Tibial nerve (tissue), 4 donors: ENCODE measurements at regions not wholly inside any gene's neighbourhood (a gene's known extent, or its start where the extent isn't known, plus 50 kb on each side); places are given as distances from the start of the nearest gene placed in this dataset.

Source experiments
- DNase-seq, 2 donors: peaks; one replicate each; pipeline ENCODE4 v3.0.0-alpha.2; 2019; ENCODE audit warnings: low spot score in 2 of 2
- H3K27ac ChIP-seq, 4 donors: fragments of 200-600 bp; sonication (generic) in 3 of 4; one replicate each; pipeline ENCODE4 v1.5.1; 2017 to 2019; ENCODE audit warnings: mild to moderate bottlenecking in 1 of 4
- H3K27me3 ChIP-seq, 2 donors: fragments of 200-600 bp; sonication (generic) in 1 of 2; one replicate each; pipeline versions ENCODE4 v1.5.1 to v1.6.0; 2017 to 2019
- H3K36me3 ChIP-seq, 3 donors: fragments of 200-600 bp; sonication (generic); one replicate each; pipeline ENCODE4 v1.5.1; 2018 to 2019
- H3K4me1 ChIP-seq, 4 donors: fragments of 200-600 bp; sonication (generic) in 3 of 4; one replicate each; pipeline ENCODE4 v1.5.1; 2017 to 2019
- H3K4me3 ChIP-seq, 4 donors: fragments of 200-600 bp; sonication (generic) in 3 of 4; one replicate each; pipeline ENCODE4 v1.5.1; 2017 to 2019; ENCODE audit warnings: mild to moderate bottlenecking in 1 of 4, moderate library complexity in 1 of 4
- H3K9me3 ChIP-seq, 4 donors: fragments of 200-600 bp; sonication (generic) in 3 of 4; one replicate each; pipeline ENCODE4 v1.5.1; 2017 to 2019
- CTCF ChIP-seq, 5 experiments: fragments of 200-600 bp in 3 of 5; fragments of 450-650 bp in 2 of 5; sonication (generic) in 3 of 5; IDR thresholded peaks; one replicate each; pipeline ENCODE4 v1.5.1; 2016 to 2019; ENCODE audit warnings: antibody characterized with exemption in 5 of 5, mild to moderate bottlenecking in 3 of 5, moderate library complexity in 2 of 5
- EP300 ChIP-seq, 2 donors: sonication (generic); formaldehyde crosslinking; IDR thresholded peaks; one replicate each; pipeline ENCODE4 v1.6.1; 2017; ENCODE audit warnings: antibody characterized with exemption in 2 of 2, mild to moderate bottlenecking in 1 of 2
- POLR2A ChIP-seq, 2 donors: fragments of 450-650 bp; IDR thresholded peaks; one replicate each; pipeline ENCODE4 v1.6.1; 2017; ENCODE audit warnings: antibody characterized with exemption in 2 of 2, mild to moderate bottlenecking in 2 of 2, moderate library complexity in 2 of 2
- WGBS, 2 donors: methylation state at CpG; one replicate each; pipeline ENCODE4 v1.1.5; 2018; 5-methylcytosine and 5-hydroxymethylcytosine counted together

- Histone ChIP-seq H3K27me3 (no peaks in the 10 kb centered on the region), H3K9me3 (no peaks in the 10 kb centered on the region), H3K4me1 (no peaks in the 10 kb centered on the region), H3K36me3 (no peaks in the 10 kb centered on the region), H3K27ac (no peak overlapping the region), H3K4me3 (no peak overlapping the region)
- WGBS, 2 donors, result 76 to 81% methylated on average over 6 of the region's 6 CpGs
- TF ChIP-seq EP300 (IDR thresholded peaks at IDR 0.05) (no peak), CTCF (IDR thresholded peaks at IDR 0.05) (no peak), POLR2A (IDR thresholded peaks at IDR 0.05) (no peak)
- DNase-seq, result no peak
Observed at GRCh38 chr7:50842041-50842440, 59.3 kb upstream of the GRB10 start.

- Histone ChIP-seq H3K36me3 (no peaks in the 10 kb centered on the region), H3K27me3 (no peaks in the 10 kb centered on the region), H3K27ac (no peak overlapping the region), H3K4me3 (no peak overlapping the region), H3K4me1 (no peaks in the 10 kb centered on the region), H3K9me3 (no peaks in the 10 kb centered on the region)
- peak in 1 of 2 donors; percentile 33 for DNase-seq
- 57 to 60% methylated on average over 10 of the region's 10 CpGs for WGBS, 2 donors
- TF ChIP-seq POLR2A (IDR thresholded peaks at IDR 0.05) (no peak), EP300 (IDR thresholded peaks at IDR 0.05) (peak in 1 of 2 donors; percentile 25), CTCF (IDR thresholded peaks at IDR 0.05) (no peak)
Observed at GRCh38 chr7:50838675-50839377, 56.1 kb upstream of the GRB10 start.

- WGBS, 2 donors, result 69 to 79% methylated on average over 11 of the region's 11 CpGs
- no peaks in the 10 kb centered on the region for H3K27me3 ChIP-seq
- H3K4me1 ChIP-seq, result no peaks in the 10 kb centered on the region
- no peak overlapping the region for H3K4me3 ChIP-seq
- no peak for DNase-seq
- TF ChIP-seq CTCF (IDR thresholded peaks at IDR 0.05) (no peak), EP300 (IDR thresholded peaks at IDR 0.05) (no peak), POLR2A (IDR thresholded peaks at IDR 0.05) (no peak)
- no peaks in the 10 kb centered on the region for H3K36me3 ChIP-seq
- no peak overlapping the region for H3K27ac ChIP-seq
- H3K9me3 ChIP-seq, result no peaks in the 10 kb centered on the region
Observed at GRCh38 chr7:50837965-50838364, 55.3 kb upstream of the GRB10 start.

- 89% methylated on average over 2 of the region's 2 CpGs for WGBS, 2 donors
- Histone ChIP-seq H3K4me3 (no peak overlapping the region), H3K4me1 (no peaks in the 10 kb centered on the region), H3K27ac (no peak overlapping the region), H3K27me3 (no peaks in the 10 kb centered on the region), H3K36me3 (no peaks in the 10 kb centered on the region), H3K9me3 (no peaks in the 10 kb centered on the region)
- DNase-seq, result no peak
- TF ChIP-seq CTCF (IDR thresholded peaks at IDR 0.05) (no peak), POLR2A (IDR thresholded peaks at IDR 0.05) (no peak), EP300 (IDR thresholded peaks at IDR 0.05) (no peak)
Observed at GRCh38 chr7:50836646-50837045, 54.0 kb upstream of the GRB10 start.

GRCh38 chr7:50835156-50835555, 52.5 kb upstream of the GRB10 start:
- Histone ChIP-seq H3K9me3 (no peaks in the 10 kb centered on the region), H3K36me3 (no peaks in the 10 kb centered on the region), H3K27ac (no peak overlapping the region), H3K27me3 (no peaks in the 10 kb centered on the region), H3K4me1 (no peaks in the 10 kb centered on the region), H3K4me3 (no peak overlapping the region)
- WGBS, 2 donors, result 77 to 96% methylated on average over 2 of the region's 2 CpGs
- DNase-seq, result no peak
- TF ChIP-seq POLR2A (IDR thresholded peaks at IDR 0.05) (no peak), EP300 (IDR thresholded peaks at IDR 0.05) (no peak), CTCF (IDR thresholded peaks at IDR 0.05) (no peak)
